Hematopoietic multipotent progenitor cell treated with erythropoietin and hydrocortisone succinate and interleukin-3 and kit ligand, for 8 days (in vitro differentiated cells): ENCODE measurements at regions not wholly inside any gene's neighbourhood (a gene's known extent, or its start where the extent isn't known, plus 50 kb on each side); places are given as distances from the start of the nearest gene placed in this dataset.
"Not testable (repeated sequence)": the region's sequence is repeated elsewhere in the genome, so short reads cannot be mapped to it uniquely, and the experiment has no call there.

Source experiments
- DNase-seq: peaks from one replicate; pipeline ENCODE4 v3.0.0-alpha.2; 2015

DNA sequence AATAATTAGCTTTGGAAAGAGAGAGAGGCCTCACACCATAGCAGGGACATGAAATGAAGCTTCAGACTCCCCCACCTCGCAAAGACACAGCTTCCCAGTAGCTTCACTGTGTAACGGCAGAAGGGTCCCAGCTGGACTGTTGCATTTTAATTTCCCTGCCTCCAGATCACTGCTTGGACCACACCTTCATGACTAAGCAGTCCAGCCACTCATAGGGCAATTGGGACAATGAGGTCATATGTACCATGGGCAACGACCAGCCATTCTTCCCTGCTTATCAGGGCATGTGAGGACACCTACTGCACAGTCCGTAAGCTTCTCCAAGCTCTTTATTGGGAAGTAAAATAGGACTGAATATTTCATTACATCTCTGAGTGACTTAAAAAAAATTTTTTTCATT lies 183.0 kb downstream of the MREG start:
- DNase-seq, result peak; percentile 66

- DNase-seq, result no peak
Observed at GRCh38 chr2:215829261-215829660, 184.1 kb downstream of the MREG start.

GRCh38 chr2:215828528-215829184 lies 184.7 kb downstream of the MREG start:
- peak; percentile 75 for DNase-seq

GRCh38 chr2:215826838-215827441 lies 186.4 kb downstream of the MREG start:
- DNase-seq, result no peak

DNA sequence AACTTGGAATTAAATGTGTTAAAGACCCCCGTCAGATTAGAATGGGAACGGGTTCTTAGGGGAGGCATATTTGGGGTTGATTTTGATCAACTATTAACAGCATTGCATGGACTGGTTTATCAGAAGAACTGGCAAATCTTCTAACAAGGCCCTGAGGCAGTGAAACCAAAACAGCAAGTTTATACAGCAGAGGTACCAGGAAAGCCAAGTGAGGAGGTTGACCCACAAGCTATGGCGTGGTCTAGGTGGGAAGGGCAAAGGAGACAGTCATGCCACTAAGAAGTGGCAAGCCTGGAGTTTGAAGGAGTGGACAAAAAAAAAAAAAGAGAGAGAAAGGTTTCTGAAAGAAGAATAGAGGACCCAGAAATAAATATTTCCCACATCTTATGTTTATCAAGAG lies 187.0 kb downstream of the MREG start:
- DNase-seq, result no peak

- DNase-seq, result no peak
Observed at GRCh38 chr2:215825707-215826106, 187.6 kb downstream of the MREG start.

- DNase-seq, result not testable (repeated sequence)
Observed at GRCh38 chr2:215821298-215821697, 192.1 kb downstream of the MREG start.

GRCh38 chr2:215819713-215820112 lies 193.6 kb downstream of the MREG start:
- DNase-seq, result not testable (repeated sequence)

DNA sequence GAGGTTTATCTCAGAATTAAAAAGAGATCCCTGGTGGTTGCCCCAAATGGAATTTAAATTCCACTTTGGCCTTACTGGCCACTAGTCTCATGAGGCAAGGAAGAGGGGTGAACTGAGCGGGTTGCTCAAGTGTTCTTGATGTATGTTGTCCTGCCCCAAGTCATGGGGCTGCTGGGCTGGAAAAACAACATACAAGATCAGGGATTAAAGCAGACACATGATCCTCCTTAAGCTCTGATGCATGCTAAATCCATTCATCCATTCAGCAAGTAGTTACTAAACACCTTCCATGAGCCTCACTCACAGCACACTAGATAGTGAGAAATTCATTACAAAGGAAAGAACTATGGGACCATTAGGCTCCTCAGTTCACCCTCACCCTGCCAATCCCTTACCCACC lies 196.3 kb downstream of the MREG start:
- no peak for DNase-seq

GRCh38 chr2:215816424-215816823 lies 196.9 kb downstream of the MREG start:
- DNase-seq, result no peak

DNA sequence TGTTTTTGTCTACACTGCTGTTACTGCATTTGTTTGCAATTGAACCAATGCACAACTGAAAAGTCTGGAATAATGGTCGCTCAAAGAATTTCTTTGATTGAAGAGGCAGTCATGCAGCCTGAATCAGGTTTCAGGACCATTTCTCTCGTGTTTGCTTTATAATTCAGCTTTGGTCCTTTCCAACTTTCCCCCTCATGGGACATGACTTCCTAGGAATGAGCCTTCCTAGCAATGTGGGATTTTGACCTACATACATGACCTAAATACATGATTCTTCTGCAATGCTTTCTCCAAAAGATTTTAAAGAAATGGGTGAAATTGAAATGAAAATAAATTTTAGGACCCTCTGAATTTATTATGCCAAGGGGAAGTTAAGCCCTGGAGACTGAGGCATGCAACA lies 197.4 kb downstream of the MREG start:
- DNase-seq, result no peak

- no peak for DNase-seq
Observed at GRCh38 chr2:215812966-215813365, 200.4 kb downstream of the MREG start.

GRCh38 chr2:215811409-215812345 lies 201.7 kb downstream of the MREG start:
- peak; percentile 22 for DNase-seq

DNA sequence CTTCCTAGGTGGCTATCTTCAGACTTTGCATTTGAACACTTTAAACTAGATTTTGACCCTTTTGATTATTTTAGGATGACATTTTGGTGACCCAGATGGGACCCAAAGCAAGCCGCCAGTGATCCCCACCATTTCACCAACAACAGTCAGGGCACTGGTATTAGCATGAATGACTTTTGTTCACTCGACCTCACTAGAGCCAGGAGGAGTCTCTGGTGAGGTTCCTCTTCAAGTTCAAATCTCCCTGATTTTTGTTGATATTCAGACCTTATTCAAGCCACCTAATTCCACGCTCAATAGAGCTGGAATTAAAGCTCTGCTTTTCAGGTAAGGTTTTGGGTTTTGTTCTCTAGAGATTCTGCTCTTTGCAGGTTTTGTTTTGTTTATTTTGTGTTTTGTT lies 202.3 kb downstream of the MREG start:
- no peak for DNase-seq

DNA sequence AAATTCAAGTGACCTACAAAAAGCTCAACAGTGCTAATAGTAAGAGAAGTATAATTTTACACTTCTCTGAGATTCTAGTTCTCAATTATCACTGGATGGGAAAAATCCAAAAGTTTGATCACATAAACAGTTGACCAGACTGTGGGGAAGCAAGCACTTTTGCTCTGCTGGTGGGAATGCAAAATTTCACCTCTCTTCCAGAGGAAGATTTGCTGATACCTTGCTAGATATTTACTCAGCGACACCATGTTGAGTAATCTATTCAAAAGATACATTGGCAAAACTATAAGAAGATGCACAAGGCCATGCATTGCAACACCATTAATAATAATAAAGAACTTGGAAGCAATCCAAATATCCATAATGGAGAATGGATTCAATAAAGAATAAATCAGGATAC lies 204.4 kb downstream of the MREG start:
- DNase-seq, result no peak

GRCh38 chr2:215808194-215808593 lies 205.2 kb downstream of the MREG start:
- no peak for DNase-seq

DNA sequence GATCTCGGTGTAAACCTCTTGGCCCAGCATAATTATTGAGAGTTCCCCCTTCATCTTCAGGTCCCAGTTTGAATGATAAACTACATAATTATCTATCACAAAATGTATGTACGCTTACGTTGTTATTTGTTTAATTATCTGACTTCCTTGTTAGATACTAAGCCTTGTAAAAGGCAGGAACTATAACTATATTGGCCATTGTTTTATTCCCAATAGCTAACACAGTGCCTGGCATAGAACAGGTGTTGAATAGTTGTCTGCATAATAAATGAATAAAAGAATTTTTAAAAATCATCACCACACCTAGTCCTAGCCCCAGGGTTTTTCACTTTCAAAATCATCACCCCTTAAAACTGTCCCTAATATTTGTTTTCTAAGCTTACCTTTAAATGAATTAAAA lies 207.9 kb downstream of the MREG start:
- DNase-seq, result no peak

DNA sequence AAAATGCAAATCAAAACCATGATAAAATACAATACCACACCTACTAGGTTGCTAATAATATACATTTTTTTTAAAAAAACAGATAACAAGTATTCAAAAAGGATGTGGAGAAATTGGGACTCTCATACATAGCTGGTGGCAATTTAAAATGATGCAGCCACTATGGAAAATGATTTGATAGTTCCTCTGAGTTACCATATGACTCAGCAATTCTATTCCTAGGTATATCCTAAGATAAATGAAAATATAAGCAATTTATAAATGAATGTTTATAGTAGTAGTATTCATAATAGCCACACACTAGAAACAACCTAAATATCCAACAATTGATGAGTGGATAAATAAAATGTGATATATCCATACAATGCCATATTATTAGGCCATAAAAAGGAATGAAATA lies 210.2 kb downstream of the MREG start:
- DNase-seq, result no peak

DNA sequence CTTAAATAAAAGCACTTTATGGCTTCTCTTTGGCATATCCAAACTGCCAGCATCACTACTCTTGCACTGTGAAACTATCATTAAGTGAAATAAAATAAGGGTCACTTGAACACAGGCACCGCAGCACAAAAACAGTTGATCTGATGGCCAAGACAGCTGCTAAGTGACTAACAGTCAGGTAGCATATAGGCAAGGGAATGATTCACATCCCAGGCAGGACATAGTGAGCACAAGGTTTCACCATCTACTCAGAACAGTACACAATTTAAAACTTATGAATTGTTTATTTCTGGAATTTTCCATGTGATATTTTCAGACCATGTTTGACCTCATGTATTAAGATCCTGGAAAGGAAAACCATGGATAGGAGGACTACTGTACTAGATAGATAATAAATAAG lies 214.2 kb downstream of the MREG start:
- no peak for DNase-seq

DNA sequence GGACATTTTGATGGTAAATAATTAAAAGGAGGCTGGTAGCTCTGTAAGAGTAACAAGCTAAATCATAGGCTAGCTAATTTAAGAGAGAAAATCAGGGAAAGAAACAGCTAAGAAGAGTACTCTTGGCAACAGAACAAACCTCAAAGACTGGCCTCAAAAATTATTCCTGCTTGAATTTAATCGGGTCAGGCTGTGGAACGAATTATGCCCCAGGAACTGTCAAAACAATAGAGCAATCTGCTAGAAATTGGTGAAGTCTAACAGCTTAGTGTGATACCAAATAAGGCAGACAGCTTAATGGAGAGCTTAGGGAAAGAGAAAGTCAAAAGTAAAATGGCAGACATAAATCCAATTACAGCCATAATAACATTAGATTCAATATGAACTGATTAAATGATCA lies 215.7 kb downstream of the MREG start:
- DNase-seq, result no peak

- peak; percentile 37 for DNase-seq
Observed at GRCh38 chr2:215796140-215796855, 217.1 kb downstream of the MREG start.

GRCh38 chr2:215794829-215795546 lies 218.4 kb downstream of the MREG start:
- no peak for DNase-seq
